PC-9 (cell line): ENCODE measurements at regions not wholly inside any gene's neighbourhood (a gene's known extent, or its start where the extent isn't known, plus 50 kb on each side); places are given as distances from the start of the nearest gene placed in this dataset.

Experiments
- EZH2 ChIP-seq: fragments of 200-600 bp; sonication (generic); IDR thresholded peaks from 2 replicates; pipeline ENCODE4 v1.8.0; 2017; ENCODE audit warnings: antibody characterized with exemption, low read depth
- TF ChIP-seq, protein P1 (sequence below): fragments of 200-600 bp; sonication (generic); conservative IDR thresholded peaks from 2 replicates; pipeline ENCODE4 v1.6.1; 2017; ENCODE audit warnings: mixed run types, antibody characterized with exemption, mild to moderate bottlenecking, moderate library complexity

DNA sequence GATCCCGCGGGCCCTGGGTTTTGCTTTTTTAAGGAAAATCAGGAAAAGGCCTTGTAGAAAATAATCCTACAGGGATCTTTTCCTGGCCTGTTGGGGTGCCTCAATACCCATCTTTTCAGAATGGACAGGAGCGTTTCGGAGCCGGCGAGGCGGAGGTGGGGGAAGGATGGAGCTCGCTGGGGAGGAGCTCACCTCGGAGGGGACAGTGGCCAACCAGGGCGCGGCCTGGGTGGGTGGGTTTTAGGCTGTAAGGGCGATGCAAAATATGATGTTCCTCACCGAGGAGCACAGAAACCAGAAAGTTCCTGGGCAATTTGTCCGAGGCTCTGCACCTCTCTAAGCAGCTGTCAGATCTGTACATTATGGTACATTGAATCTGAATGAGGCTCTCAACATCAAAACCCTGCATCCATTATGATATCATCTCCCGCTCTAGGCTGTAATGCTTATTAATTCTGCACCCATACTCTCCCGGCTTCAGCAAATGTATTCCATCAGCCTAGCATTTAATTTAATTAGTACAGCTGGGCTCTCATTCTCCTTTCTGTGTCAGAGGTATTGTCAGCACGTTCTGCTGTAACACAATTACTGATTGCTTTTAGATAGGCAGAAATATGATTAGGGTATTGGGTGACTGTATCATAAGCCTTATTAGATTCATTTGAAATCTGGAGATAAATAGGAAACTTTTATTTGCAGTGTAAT lies 90.3 kb upstream of the SOX1 start:
- TF ChIP-seq, protein P1, sequence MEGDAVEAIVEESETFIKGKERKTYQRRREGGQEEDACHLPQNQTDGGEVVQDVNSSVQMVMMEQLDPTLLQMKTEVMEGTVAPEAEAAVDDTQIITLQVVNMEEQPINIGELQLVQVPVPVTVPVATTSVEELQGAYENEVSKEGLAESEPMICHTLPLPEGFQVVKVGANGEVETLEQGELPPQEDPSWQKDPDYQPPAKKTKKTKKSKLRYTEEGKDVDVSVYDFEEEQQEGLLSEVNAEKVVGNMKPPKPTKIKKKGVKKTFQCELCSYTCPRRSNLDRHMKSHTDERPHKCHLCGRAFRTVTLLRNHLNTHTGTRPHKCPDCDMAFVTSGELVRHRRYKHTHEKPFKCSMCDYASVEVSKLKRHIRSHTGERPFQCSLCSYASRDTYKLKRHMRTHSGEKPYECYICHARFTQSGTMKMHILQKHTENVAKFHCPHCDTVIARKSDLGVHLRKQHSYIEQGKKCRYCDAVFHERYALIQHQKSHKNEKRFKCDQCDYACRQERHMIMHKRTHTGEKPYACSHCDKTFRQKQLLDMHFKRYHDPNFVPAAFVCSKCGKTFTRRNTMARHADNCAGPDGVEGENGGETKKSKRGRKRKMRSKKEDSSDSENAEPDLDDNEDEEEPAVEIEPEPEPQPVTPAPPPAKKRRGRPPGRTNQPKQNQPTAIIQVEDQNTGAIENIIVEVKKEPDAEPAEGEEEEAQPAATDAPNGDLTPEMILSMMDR, result no peak
- TF ChIP-seq EZH2, result no peak
